ENCODE measurements at regions not wholly inside any gene's neighbourhood (a gene's known extent, or its start where the extent isn't known, plus 50 kb on each side); places are given as distances from the start of the nearest gene placed in this dataset.

GRCh38 chr5:103445426-103446035 lies 117.1 kb downstream of the NUDT12 start:
- H4K8ac ChIP-seq (ENCODE audit: low read depth in 2 of 2, low read length in 2 of 2): no peak overlapping the region
- WGBS, 2 experiments (ENCODE audit: extremely low coverage in 2 of 2, insufficient read length in 1 of 2): 70% methylated on average over 2 of the region's 5 CpGs; no CpG with 5 or more reads in 1 of the 2 experiments
- in situ Hi-C loops (cut with MboI; ENCODE audit: low sequenced_read_pairs): no loop called here

More at GRCh38 chr5:103445426-103446035, 117.1 kb downstream of the NUDT12 start:
- DNase-seq: peak; percentile 22
- Histone ChIP-seq H3K36me3 (ENCODE audit: control insufficient read depth, insufficient read depth, low read length) (no peaks in the 10 kb centered on the region), H3K9ac (ENCODE audit: low read depth, low read length) (no peak overlapping the region), H2BK120ac (ENCODE audit: low read depth, low read length) (peak overlapping the region; percentile 41; the same call in 1 of the 2 replicates), H2BK15ac (ENCODE audit: low read depth, low read length) (no peak overlapping the region), H2AK9ac (replicated peaks; ENCODE audit: low read depth, low read length, poor library complexity) (no peak overlapping the region), H4K20me1 (ENCODE audit: insufficient read depth, low read length) (no peaks in the 10 kb centered on the region), H3K79me1 (ENCODE audit: low read depth in 1 of 2, low read length in 2 of 2) (no peaks in the 10 kb centered on the region), H3K4me3 (ENCODE audit: insufficient read depth, low read depth, low read length) (no peak overlapping the region), H4K5ac (ENCODE audit: low read depth, low read length) (no peak overlapping the region), H3K4me2 (ENCODE audit: low read depth, low read length) (no peak overlapping the region), H2AK5ac (ENCODE audit: low read depth, low read length) (peak overlapping the region; percentile 30; the same call in 1 of the 2 replicates), H2BK20ac (ENCODE audit: low read depth, low read length) (no peak overlapping the region), H3K4ac (ENCODE audit: low read depth, low read length) (no peak overlapping the region), H2AFZ (replicated peaks; ENCODE audit: low read length, poor library complexity) (no peak overlapping the region), H3K56ac (ENCODE audit: extremely low read depth, insufficient read depth, low read length) (no peak overlapping the region), H3K23ac (ENCODE audit: low read depth, low read length) (no peak overlapping the region), H4K91ac (ENCODE audit: insufficient read depth, low read depth, low read length) (no peak overlapping the region), H2BK5ac (ENCODE audit: low read depth, low read length, poor library complexity, severe bottlenecking) (peak overlapping the region; percentile 11), H3K14ac (replicated peaks; ENCODE audit: low read depth, low read length) (no peak overlapping the region; the same call in 1 of the 2 replicates), H3K18ac (ENCODE audit: low read depth, low read length) (no peak overlapping the region; the same call in 1 of the 2 replicates), H3K27me3 (ENCODE audit: control insufficient read depth, insufficient read depth, low read length) (no peaks in the 10 kb centered on the region), H3K9me3 (ENCODE audit: control insufficient read depth, insufficient read depth, low read length) (no peaks in the 10 kb centered on the region), H3K27ac (ENCODE audit: insufficient read depth, low read length) (no peak overlapping the region), H3K9me1 (ENCODE audit: insufficient read depth, low read length) (peaks cover 3% of the 10 kb centered on the region), H3K4me1 (ENCODE audit: control insufficient read depth, insufficient read depth, low read length) (peaks cover 2% of the 10 kb centered on the region; the same call in 1 of the 2 replicates)
- CTCF ChIA-PET: no interaction called here
- ATAC-seq (ENCODE audit: low read depth): no peak
- intact Hi-C loops (cut with micrococcal nuclease): no loop called here
- dilution Hi-C loops (cut with HindIII; ENCODE audit: low sequenced_read_pairs, unreplicated experiment): no loop called here
- no peak for TF ChIP-seq CTCF (conservative IDR thresholded peaks at IDR 0.05; ENCODE audit: low read depth, low read length)
- TF ChIP-seq RCOR1 (IDR thresholded peaks at IDR 0.05; ENCODE audit: insufficient replicate concordance, low read length): no peak
- TF ChIP-seq MXI1 (IDR thresholded peaks at IDR 0.05; ENCODE audit: borderline replicate concordance, low read depth, low read length): no peak
- no peak for TF ChIP-seq SMC3 (IDR thresholded peaks at IDR 0.05; ENCODE audit: low read depth, low read length)
- no peak for TF ChIP-seq CHD1 (IDR thresholded peaks at IDR 0.05; ENCODE audit: low read depth, low read length)
- no peak for TF ChIP-seq CEBPB (IDR thresholded peaks at IDR 0.05; ENCODE audit: low read depth, low read length)
- no peak for TF ChIP-seq BHLHE40 (IDR thresholded peaks at IDR 0.05; ENCODE audit: low read depth, low read length)
- BruUV-seq (replicated peaks): no TSS peak
- POLR2A ChIA-PET (ENCODE audit: unreplicated experiment): no interaction called here
